ENCODE measurements at regions not wholly inside any gene's neighbourhood (a gene's known extent, or its start where the extent isn't known, plus 50 kb on each side); places are given as distances from the start of the nearest gene placed in this dataset.

DNA sequence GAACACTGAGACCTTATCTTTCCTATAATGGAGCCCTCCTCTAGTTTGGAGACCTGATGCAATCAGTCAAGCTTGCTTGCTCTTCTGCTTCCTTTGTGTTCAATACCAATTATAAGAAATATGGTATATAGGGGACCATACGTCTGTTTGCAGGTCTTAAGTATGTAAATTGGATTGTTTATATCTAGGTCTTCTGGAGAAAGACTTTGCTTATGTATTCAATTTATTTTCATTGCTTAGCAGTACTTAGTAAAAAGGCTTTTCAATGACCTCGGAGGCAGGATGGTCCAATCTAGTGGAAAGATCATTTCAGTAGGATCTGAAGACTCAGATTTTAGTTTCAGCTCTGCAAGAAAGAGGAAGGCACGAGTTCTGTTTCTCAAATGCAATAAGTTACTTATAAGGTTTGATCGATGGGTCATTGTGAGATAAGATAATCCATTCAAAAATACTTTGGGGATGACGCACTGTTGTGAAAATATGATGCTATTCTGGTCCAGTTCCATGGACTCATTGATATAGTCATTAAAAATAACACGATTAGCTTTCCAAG lies 571.6 kb downstream of the SH2D4B start:
- TF ChIP-seq, protein P1, sequence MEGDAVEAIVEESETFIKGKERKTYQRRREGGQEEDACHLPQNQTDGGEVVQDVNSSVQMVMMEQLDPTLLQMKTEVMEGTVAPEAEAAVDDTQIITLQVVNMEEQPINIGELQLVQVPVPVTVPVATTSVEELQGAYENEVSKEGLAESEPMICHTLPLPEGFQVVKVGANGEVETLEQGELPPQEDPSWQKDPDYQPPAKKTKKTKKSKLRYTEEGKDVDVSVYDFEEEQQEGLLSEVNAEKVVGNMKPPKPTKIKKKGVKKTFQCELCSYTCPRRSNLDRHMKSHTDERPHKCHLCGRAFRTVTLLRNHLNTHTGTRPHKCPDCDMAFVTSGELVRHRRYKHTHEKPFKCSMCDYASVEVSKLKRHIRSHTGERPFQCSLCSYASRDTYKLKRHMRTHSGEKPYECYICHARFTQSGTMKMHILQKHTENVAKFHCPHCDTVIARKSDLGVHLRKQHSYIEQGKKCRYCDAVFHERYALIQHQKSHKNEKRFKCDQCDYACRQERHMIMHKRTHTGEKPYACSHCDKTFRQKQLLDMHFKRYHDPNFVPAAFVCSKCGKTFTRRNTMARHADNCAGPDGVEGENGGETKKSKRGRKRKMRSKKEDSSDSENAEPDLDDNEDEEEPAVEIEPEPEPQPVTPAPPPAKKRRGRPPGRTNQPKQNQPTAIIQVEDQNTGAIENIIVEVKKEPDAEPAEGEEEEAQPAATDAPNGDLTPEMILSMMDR (IDR thresholded peaks at IDR 0.05): no peak
- TF ChIP-seq POLR2A (IDR thresholded peaks at IDR 0.05): no peak

Data from uterus (tissue), 2 donors.